Mammary epithelial cell (primary cell): ENCODE measurements at regions not wholly inside any gene's neighbourhood (a gene's known extent, or its start where the extent isn't known, plus 50 kb on each side); places are given as distances from the start of the nearest gene placed in this dataset.

Source experiments
- EZH2 ChIP-seq: IDR thresholded peaks from 2 replicates; pipeline ENCODE4 v1.6.1; 2012; ENCODE audit warnings: low read length, inconsistent platforms, borderline replicate concordance
- TF ChIP-seq, protein P1 (sequence below), 2 donors: IDR thresholded peaks in 1 of 2; conservative IDR thresholded peaks in 1 of 2; 2 replicates each; pipeline ENCODE4 v1.5.1; 2011 to 2012; ENCODE audit warnings: inconsistent platforms in 2 of 2, low read length in 2 of 2, mild to moderate bottlenecking in 2 of 2, control low read depth in 1 of 2, low read depth in 1 of 2; ENCODE audit not compliant: insufficient read depth in 1 of 2; ENCODE audit errors: extremely low read depth in 1 of 2

DNA sequence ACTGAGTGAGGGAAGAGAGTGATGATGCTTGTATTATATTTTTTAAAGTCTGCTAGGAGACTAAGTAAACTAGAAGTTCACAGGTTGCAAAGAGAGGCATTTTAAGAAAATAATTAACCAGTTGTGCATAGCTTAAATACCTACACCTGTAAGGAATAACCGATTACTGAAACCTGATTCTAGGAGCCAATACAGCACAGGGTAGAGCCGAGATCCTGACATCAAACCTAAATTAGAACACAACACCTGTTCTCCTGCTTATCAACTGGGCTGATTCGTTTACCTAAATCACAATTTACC is 54.8 kb downstream of the EPRS1 start:
- TF ChIP-seq EZH2, result no peak
- TF ChIP-seq, protein P1, sequence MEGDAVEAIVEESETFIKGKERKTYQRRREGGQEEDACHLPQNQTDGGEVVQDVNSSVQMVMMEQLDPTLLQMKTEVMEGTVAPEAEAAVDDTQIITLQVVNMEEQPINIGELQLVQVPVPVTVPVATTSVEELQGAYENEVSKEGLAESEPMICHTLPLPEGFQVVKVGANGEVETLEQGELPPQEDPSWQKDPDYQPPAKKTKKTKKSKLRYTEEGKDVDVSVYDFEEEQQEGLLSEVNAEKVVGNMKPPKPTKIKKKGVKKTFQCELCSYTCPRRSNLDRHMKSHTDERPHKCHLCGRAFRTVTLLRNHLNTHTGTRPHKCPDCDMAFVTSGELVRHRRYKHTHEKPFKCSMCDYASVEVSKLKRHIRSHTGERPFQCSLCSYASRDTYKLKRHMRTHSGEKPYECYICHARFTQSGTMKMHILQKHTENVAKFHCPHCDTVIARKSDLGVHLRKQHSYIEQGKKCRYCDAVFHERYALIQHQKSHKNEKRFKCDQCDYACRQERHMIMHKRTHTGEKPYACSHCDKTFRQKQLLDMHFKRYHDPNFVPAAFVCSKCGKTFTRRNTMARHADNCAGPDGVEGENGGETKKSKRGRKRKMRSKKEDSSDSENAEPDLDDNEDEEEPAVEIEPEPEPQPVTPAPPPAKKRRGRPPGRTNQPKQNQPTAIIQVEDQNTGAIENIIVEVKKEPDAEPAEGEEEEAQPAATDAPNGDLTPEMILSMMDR (conservative IDR thresholded peaks at IDR 0.05 in 1 of 2, IDR thresholded peaks at IDR 0.05 in 1 of 2; ENCODE audit: extremely low read depth in 1 of 2, insufficient read depth in 1 of 2, low read depth in 1 of 2, low read length in 2 of 2), result no peak
